HepG2 (cell line): ENCODE measurements at regions not wholly inside any gene's neighbourhood (a gene's known extent, or its start where the extent isn't known, plus 50 kb on each side); places are given as distances from the start of the nearest gene placed in this dataset.

Experiments used
- ATAC-seq: fragments of 200-7000 bp; cut with Tn5 transposase; 3 replicates; pipeline ENCODE4 v1.9.1; 2020; ENCODE audit warnings: mild to moderate bottlenecking, moderate library complexity
- BruUV-seq: library from RNA; stranded (reverse); fragments of 400-500 nt; replicated peaks from 2 replicates; lab custom pipeline; 2021; lab: Mats Ljungman, UMichigan
- CTCF ChIA-PET: fragments of 300-600 bp; formaldehyde crosslinking; extraction: SDS; loops from one replicate; lab custom pipeline; 2021; ENCODE audit warnings: low total read pairs, inconsistent platforms, low intra/inter-chr PET ratio; lab: Yijun Ruan, JAX
- POLR2A ChIA-PET: fragments of 350-600 bp; sonication (Branson Sonifier 250); formaldehyde crosslinking; loops from one replicate; lab custom pipeline; 2020; ENCODE audit warnings: antibody characterized with exemption, inconsistent platforms; lab: Yijun Ruan, JAX
- DNase-seq: peaks from one replicate; pipeline ENCODE4 v3.0.0-alpha.2; 2015; ENCODE audit warnings: low spot score
- FAIRE-seq: peaks from 3 replicates; lab custom pipeline; 2011; peaks lifted over from hg19 to GRCh38; lab: Jason Lieb, UNC
- H2AFZ ChIP-seq: one replicate; pipeline ENCODE4 v1.6.1; 2011; ENCODE audit warnings: low read length, inconsistent platforms
- H3K27ac ChIP-seq: fragments of 300-600 bp; 3 replicates; pipeline ENCODE4 v1.8.0; 2011; ENCODE audit warnings: mixed run types, mild to moderate bottlenecking, mixed read lengths, low read length, inconsistent platforms; ENCODE audit not compliant: insufficient read depth; ENCODE audit errors: extremely low read length
- H3K27me3 ChIP-seq, 2 experiments: fragments of 200-600 bp in 1 of 2; 2 replicates in 1 of 2; 3 replicates in 1 of 2; pipeline versions ENCODE4 v1.6.0 to v1.8.0; 2011; ENCODE audit warnings: low read length in 2 of 2, mild to moderate bottlenecking in 2 of 2, moderate library complexity in 2 of 2, inconsistent platforms in 1 of 2; ENCODE audit not compliant: insufficient read depth in 2 of 2, control insufficient read depth in 1 of 2
- H3K36me3 ChIP-seq, 2 experiments: fragments of 200-600 bp in 1 of 2; replicated peaks in 1 of 2; 2 replicates in 1 of 2; 3 replicates in 1 of 2; pipeline versions ENCODE4 v1.5.1 to v1.8.0; 2011; ENCODE audit warnings: low read length in 2 of 2, inconsistent platforms in 1 of 2; ENCODE audit not compliant: insufficient read depth in 2 of 2, control insufficient read depth in 1 of 2
- H3K4me1 ChIP-seq: 2 replicates; pipeline ENCODE4 v1.5.1; 2012; ENCODE audit warnings: low read length, inconsistent platforms; ENCODE audit not compliant: insufficient read depth
- H3K4me2 ChIP-seq: 2 replicates; pipeline ENCODE4 v1.6.0; 2011; ENCODE audit warnings: low read depth, low read length, inconsistent platforms
- H3K4me3 ChIP-seq, 3 experiments: fragments of 200-600 bp in 1 of 3; sonication (generic), shearing (Covaris generic) in 1 of 3; replicated peaks in 1 of 3; 2 replicates each; pipeline ENCODE4 v1.5.1; 2011 to 2016; ENCODE audit warnings: low read length in 3 of 3, inconsistent platforms in 2 of 3, low read depth in 2 of 3, mild to moderate bottlenecking in 2 of 3, control low read depth in 1 of 3, mixed read lengths in 1 of 3; ENCODE audit not compliant: insufficient read depth in 1 of 3
- H3K79me2 ChIP-seq: one replicate; pipeline ENCODE4 v1.6.1; 2011; ENCODE audit warnings: low read length, inconsistent platforms; ENCODE audit not compliant: insufficient read depth
- H3K9ac ChIP-seq: 2 replicates; pipeline ENCODE4 v1.6.0; 2011; ENCODE audit warnings: mild to moderate bottlenecking, low read depth, low read length, inconsistent platforms; ENCODE audit not compliant: insufficient read depth
- H3K9me3 ChIP-seq: 2 replicates; pipeline ENCODE4 v1.5.1; 2012; ENCODE audit warnings: mild to moderate bottlenecking, low read length
- H4K20me1 ChIP-seq: 2 replicates; pipeline ENCODE4 v1.6.0; 2011; ENCODE audit warnings: inconsistent platforms, mild to moderate bottlenecking, low read length, moderate library complexity; ENCODE audit not compliant: insufficient read depth
- IKZF1 ChIP-seq: fragments of 450-650 bp; IDR thresholded peaks from 2 replicates; pipeline ENCODE4 v1.7.1; 2016
- MED8 ChIP-seq: sonication (generic); formaldehyde crosslinking; IDR thresholded peaks from 2 replicates; pipeline ENCODE4 v1.8.1; 2023; ENCODE audit warnings: mild to moderate bottlenecking, missing genetic modification reagents; ENCODE audit not compliant: insufficient replicate concordance
- NFYB ChIP-seq: sonication (generic); formaldehyde crosslinking; IDR thresholded peaks from 2 replicates; pipeline ENCODE4 v1.4.0; 2020; ENCODE audit warnings: missing genetic modification reagents
- NR2F1 ChIP-seq, 2 experiments: fragments of 450-650 bp in 1 of 2; formaldehyde crosslinking in 1 of 2; IDR thresholded peaks; 2 replicates each; pipeline versions ENCODE4 v1.5.0 to v1.6.1; 2016 to 2020; ENCODE audit warnings: mild to moderate bottlenecking in 1 of 2, missing compliant biosample characterization in 1 of 2, missing genetic modification reagents in 1 of 2, moderate library complexity in 1 of 2
- PCBP1 ChIP-seq: fragments of 200-400 bp; formaldehyde crosslinking; IDR thresholded peaks from 2 replicates; pipeline ENCODE4 v1.6.1; 2017; ENCODE audit warnings: mild to moderate bottlenecking, low read depth, low read length, borderline replicate concordance
- REL ChIP-seq: sonication (generic); formaldehyde crosslinking; conservative IDR thresholded peaks from 2 replicates; pipeline ENCODE4 v1.8.0; 2022; ENCODE audit warnings: mild to moderate bottlenecking, missing genetic modification reagents, moderate library complexity
- RORA ChIP-seq: sonication (generic); formaldehyde crosslinking; IDR thresholded peaks from 2 replicates; pipeline ENCODE4 v1.5.0; 2020; ENCODE audit warnings: mild to moderate bottlenecking, missing genetic modification reagents, moderate library complexity
- SKI ChIP-seq: fragments of 450-650 bp; IDR thresholded peaks from one replicate; pipeline ENCODE4 v1.6.1; 2018; ENCODE audit warnings: mild to moderate bottlenecking; ENCODE audit not compliant: partially characterized antibody
- TEAD2 ChIP-seq: sonication (generic); formaldehyde crosslinking; IDR thresholded peaks from 2 replicates; pipeline ENCODE4 v1.9.0; 2021; ENCODE audit warnings: missing genetic modification reagents
- TFDP2 ChIP-seq: sonication (generic); formaldehyde crosslinking; IDR thresholded peaks from 2 replicates; pipeline ENCODE4 v1.4.0; 2020; ENCODE audit warnings: missing genetic modification reagents
- ZBTB3 ChIP-seq: sonication (generic); formaldehyde crosslinking; IDR thresholded peaks from 2 replicates; pipeline ENCODE4 v1.4.0; 2020; ENCODE audit warnings: low read depth, mild to moderate bottlenecking, moderate library complexity, missing genetic modification reagents, borderline replicate concordance
- ZKSCAN5 ChIP-seq: sonication (generic); formaldehyde crosslinking; IDR thresholded peaks from 2 replicates; pipeline ENCODE4 v1.5.1; 2020; ENCODE audit warnings: mild to moderate bottlenecking, missing genetic modification reagents
- ZNF724P ChIP-seq: sonication (generic); formaldehyde crosslinking; IDR thresholded peaks from 2 replicates; pipeline ENCODE4 v1.8.0; 2022; ENCODE audit warnings: missing genetic modification reagents, borderline replicate concordance
- ZNF740 ChIP-seq: sonication (generic); formaldehyde crosslinking; IDR thresholded peaks from 2 replicates; pipeline ENCODE4 v1.4.0; 2020; ENCODE audit warnings: missing genetic modification reagents
- in situ Hi-C: cut with HindIII; loops from 2 replicates; pipeline ENCODE4 v1.10.0; 2017; ENCODE audit warnings: low pct_unique_long_range_greater_than_20kb; ENCODE audit not compliant: extremely low pct_ligation_motif_present
- intact Hi-C: fragments of 100-400 bp; cut with micrococcal nuclease; formaldehyde crosslinking; loops from one replicate; pipeline ENCODE4 v1.10.0; 2022; ENCODE audit not compliant: unreplicated experiment

GRCh38 chr2:154537024-154537423, 161.5 kb upstream of the KCNJ3 start:
- no peak for TF ChIP-seq MED8 (CRISPR knock-in tag)
- TF ChIP-seq ZNF740 (CRISPR knock-in tag), result no peak
- no peak for TF ChIP-seq ZNF724P (CRISPR knock-in tag)
- TF ChIP-seq TFDP2 (CRISPR knock-in tag), result no peak
- no peak for TF ChIP-seq NFYB (CRISPR knock-in tag)
- no peak for TF ChIP-seq ZKSCAN5
- no peak for TF ChIP-seq RORA
- TF ChIP-seq REL, result no peak
- no peak for TF ChIP-seq ZBTB3
- no peak for TF ChIP-seq TEAD2
- no peak for TF ChIP-seq SKI
- TF ChIP-seq NR2F1 (CRISPR knock-in tag; IDR thresholded peaks at IDR 0.05), result no peak
- no peak for TF ChIP-seq IKZF1
- TF ChIP-seq PCBP1, result no peak
- H3K27ac ChIP-seq, result no peak overlapping the region
- H3K79me2 ChIP-seq, result no peaks in the 10 kb centered on the region
- FAIRE-seq (no peak), ATAC-seq (no peak), DNase-seq (no peak)
- intact Hi-C loops (no loop called here), in situ Hi-C loops (no loop called here)
- no peak overlapping the region for H3K9ac ChIP-seq
- no peak overlapping the region for H3K4me3 ChIP-seq
- ChIA-PET POLR2A (no interaction called here), CTCF (no interaction called here)
- H3K9me3 ChIP-seq, result no peaks in the 10 kb centered on the region
- no peak overlapping the region for H2AFZ ChIP-seq
- H3K4me2 ChIP-seq, result no peak overlapping the region
- no peaks in the 10 kb centered on the region for H3K36me3 ChIP-seq
- H4K20me1 ChIP-seq, result no peaks in the 10 kb centered on the region
- H3K4me1 ChIP-seq, result no peaks in the 10 kb centered on the region
- no TSS peak for BruUV-seq
- no peaks in the 10 kb centered on the region for H3K27me3 ChIP-seq
